Body of pancreas (tissue), 4 donors: ENCODE measurements at regions not wholly inside any gene's neighbourhood (a gene's known extent, or its start where the extent isn't known, plus 50 kb on each side); places are given as distances from the start of the nearest gene placed in this dataset.
"Not testable (repeated sequence)": the region's sequence is repeated elsewhere in the genome, so short reads cannot be mapped to it uniquely, and the experiment has no call there.

Experiments
- ATAC-seq: fragments of 150-250 bp; one replicate; pipeline ENCODE4 v1.9.1; 2016
- DNase-seq, 4 donors: peaks; one replicate each; pipeline ENCODE4 v3.0.0-alpha.2; 2019
- H3K27ac ChIP-seq, 4 donors: fragments of 200-600 bp; sonication (generic); 1 replicate in 3 of 4; 2 replicates in 1 of 4; pipeline versions ENCODE4 v1.5.1 to v1.6.1; 2016 to 2019; ENCODE audit warnings: mild to moderate bottlenecking in 1 of 4, mixed read lengths in 1 of 4, moderate library complexity in 1 of 4
- H3K27me3 ChIP-seq, 2 donors: fragments of 200-600 bp; sonication (generic); one replicate each; pipeline ENCODE4 v1.6.0; 2016; ENCODE audit warnings: mild to moderate bottlenecking in 1 of 2
- H3K36me3 ChIP-seq, 2 donors: fragments of 200-600 bp; sonication (generic); replicated peaks in 1 of 2; 2 replicates each; pipeline ENCODE4 v1.5.1; 2016; ENCODE audit warnings: low read depth in 2 of 2; ENCODE audit not compliant: insufficient read depth in 1 of 2
- H3K4me1 ChIP-seq: fragments of 200-600 bp; sonication (generic); one replicate; pipeline ENCODE4 v1.6.0; 2016
- H3K4me3 ChIP-seq, 2 donors: fragments of 200-600 bp; sonication (generic); 1 replicate in 1 of 2; 2 replicates in 1 of 2; pipeline ENCODE4 v1.5.1; 2016 to 2019
- H3K9me3 ChIP-seq, 3 donors: fragments of 200-600 bp; sonication (generic); 1 replicate in 2 of 3; 2 replicates in 1 of 3; pipeline ENCODE4 v1.5.1; 2016
- CTCF ChIP-seq, 7 experiments: fragments of 450-650 bp in 4 of 7; fragments of 200-600 bp in 3 of 7; sonication (generic) in 3 of 7; IDR thresholded peaks; one replicate each; pipeline ENCODE4 v1.5.1; 2016 to 2019; ENCODE audit warnings: antibody characterized with exemption in 7 of 7
- POLR2A ChIP-seq, 3 donors: fragments of 450-650 bp; IDR thresholded peaks; one replicate each; pipeline ENCODE4 v1.6.1; 2016; ENCODE audit warnings: antibody characterized with exemption in 3 of 3, mild to moderate bottlenecking in 2 of 3
- WGBS, 2 donors: methylation state at CpG; one replicate each; pipeline ENCODE4 v1.1.5; 2017; 5-methylcytosine and 5-hydroxymethylcytosine counted together
- intact Hi-C: fragments of 100-400 bp; cut with DNase I; formaldehyde crosslinking; loops from one replicate; pipeline ENCODE4 v1.15.1; 2023

DNA sequence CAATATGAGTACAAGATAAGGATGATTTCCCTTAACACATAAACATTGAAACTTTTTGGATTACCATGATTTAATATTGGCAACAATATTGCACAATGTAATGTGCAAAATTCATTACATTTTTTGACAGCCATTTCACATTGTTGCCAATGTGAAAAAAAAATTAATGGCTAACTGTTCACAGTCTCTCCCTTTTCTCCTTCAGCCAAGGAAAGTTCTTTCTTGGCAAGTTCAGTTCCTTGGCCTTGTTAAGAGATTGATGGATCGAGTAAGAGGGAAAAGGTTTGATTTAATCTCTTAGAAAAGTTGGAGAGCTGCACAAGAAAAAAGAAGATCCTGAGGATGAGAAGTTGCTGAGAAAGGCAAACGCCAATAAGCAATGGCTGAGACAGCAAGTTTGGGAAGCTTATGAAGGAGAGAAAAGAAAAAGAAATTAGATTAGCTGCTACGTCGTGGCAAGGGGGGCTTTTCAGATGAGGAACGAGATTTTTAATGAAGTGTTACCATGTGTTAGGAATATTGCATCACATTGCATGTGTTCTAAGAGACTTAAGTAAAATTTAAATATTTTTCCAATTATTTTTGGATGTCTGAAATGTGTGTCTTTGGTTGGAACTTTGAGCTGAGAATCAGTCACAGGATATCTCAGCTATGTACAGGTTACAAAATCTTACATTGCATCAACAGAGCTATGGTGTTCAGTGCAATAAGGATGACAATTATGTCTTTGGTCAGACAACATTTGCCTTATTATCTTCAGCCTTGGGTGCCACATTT, 61.4 kb upstream of the ZNF280D start:
- Histone ChIP-seq H3K36me3 (no peaks in the 10 kb centered on the region), H3K4me3 (no peak overlapping the region), H3K4me1 (no peaks in the 10 kb centered on the region), H3K27me3 (no peaks in the 10 kb centered on the region), H3K9me3 (no peaks in the 10 kb centered on the region), H3K27ac (no peak overlapping the region)
- 78 to 81% methylated on average over 5 of the region's 5 CpGs for WGBS, 2 donors
- ATAC-seq (no peak), DNase-seq (no peak)
- intact Hi-C loops: no loop called here
- no peak for TF ChIP-seq CTCF (IDR thresholded peaks at IDR 0.05)
- TF ChIP-seq POLR2A (IDR thresholded peaks at IDR 0.05): no peak

GRCh38 chr15:56794165-56794552, 60.9 kb upstream of the ZNF280D start:
- no peaks in the 10 kb centered on the region for H3K27me3 ChIP-seq
- no peak overlapping the region for H3K4me3 ChIP-seq
- no peaks in the 10 kb centered on the region for H3K4me1 ChIP-seq
- no peak for ATAC-seq
- intact Hi-C loops: no loop called here
- H3K36me3 ChIP-seq: no peaks in the 10 kb centered on the region
- 40% methylated on average over 1 of the region's 1 CpG for WGBS, 2 donors
- no peak for DNase-seq
- H3K27ac ChIP-seq: no peak overlapping the region
- no peaks in the 10 kb centered on the region for H3K9me3 ChIP-seq
- no peak for TF ChIP-seq POLR2A (IDR thresholded peaks at IDR 0.05)
- no peak for TF ChIP-seq CTCF (IDR thresholded peaks at IDR 0.05)

DNA sequence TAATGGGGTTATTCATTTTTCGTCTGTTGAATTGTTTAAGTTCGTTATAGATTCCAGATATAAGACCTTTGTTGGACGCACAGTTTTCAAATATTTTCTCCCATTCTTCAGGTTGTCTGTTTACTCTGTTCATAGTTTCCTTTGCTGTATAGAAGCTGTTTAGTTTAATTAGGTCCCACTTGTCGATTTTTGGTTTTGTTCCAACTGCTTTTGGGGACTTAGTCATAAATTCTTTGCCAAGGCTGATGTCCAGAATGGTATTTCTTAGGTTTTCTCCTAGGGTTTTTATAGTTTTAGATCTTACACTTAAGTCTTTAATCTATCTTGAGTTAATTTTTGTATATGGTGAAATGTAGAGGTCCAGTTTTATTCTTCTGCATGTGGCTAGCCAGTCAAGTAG, 58.9 kb upstream of the ZNF280D start:
- intact Hi-C loops: no loop called here
- Histone ChIP-seq H3K27me3 (no peaks in the 10 kb centered on the region), H3K4me3 (no peak overlapping the region), H3K27ac (no peak overlapping the region), H3K4me1 (no peaks in the 10 kb centered on the region), H3K36me3 (no peaks in the 10 kb centered on the region), H3K9me3 (no peaks in the 10 kb centered on the region)
- no peak for ATAC-seq
- 92 to 98% methylated on average over 4 of the region's 4 CpGs for WGBS, 2 donors
- TF ChIP-seq CTCF (IDR thresholded peaks at IDR 0.05) (no peak), POLR2A (IDR thresholded peaks at IDR 0.05) (no peak)
- DNase-seq: no peak

GRCh38 chr15:56791521-56791920, 58.2 kb upstream of the ZNF280D start:
- ATAC-seq, H3K27ac ChIP-seq, H3K4me1 ChIP-seq, H3K36me3 ChIP-seq, DNase-seq, H3K9me3 ChIP-seq, H3K4me3 ChIP-seq, intact Hi-C loops, H3K27me3 ChIP-seq: not testable (repeated sequence)
- WGBS, 2 donors: 90 to 95% methylated on average over 1 of the region's 1 CpG

DNA sequence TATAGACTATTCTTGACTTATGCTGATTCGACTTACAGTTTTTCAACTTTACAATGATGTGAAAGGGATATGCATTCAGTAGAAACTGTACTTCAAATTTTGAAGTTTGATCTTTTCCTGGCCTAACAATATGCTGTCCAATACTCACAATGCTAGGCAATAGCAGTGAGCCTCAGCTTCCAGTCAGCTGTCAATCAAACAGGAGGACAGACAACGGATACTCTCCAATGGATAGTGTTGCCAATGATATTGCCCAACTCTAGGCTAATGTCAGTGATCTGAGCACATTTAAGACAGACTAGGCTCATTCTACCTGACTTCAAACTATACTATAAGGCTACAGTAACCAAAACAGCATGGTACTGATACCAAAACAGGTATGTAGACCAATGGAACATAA, 55.0 kb upstream of the ZNF280D start:
- TF ChIP-seq CTCF (IDR thresholded peaks at IDR 0.05): no peak
- TF ChIP-seq POLR2A (IDR thresholded peaks at IDR 0.05): no peak
- ATAC-seq (no peak), DNase-seq (no peak)
- 85 to 99% methylated on average over 2 of the region's 2 CpGs for WGBS, 2 donors
- no peak overlapping the region for H3K4me3 ChIP-seq
- intact Hi-C loops: no loop called here
- no peak overlapping the region for H3K27ac ChIP-seq
- H3K27me3 ChIP-seq: no peaks in the 10 kb centered on the region
- no peaks in the 10 kb centered on the region for H3K4me1 ChIP-seq
- no peaks in the 10 kb centered on the region for H3K36me3 ChIP-seq
- H3K9me3 ChIP-seq: no peaks in the 10 kb centered on the region
